ENCODE measurements at regions not wholly inside any gene's neighbourhood (a gene's known extent, or its start where the extent isn't known, plus 50 kb on each side); places are given as distances from the start of the nearest gene placed in this dataset.
"Not testable (repeated sequence)": the region's sequence is repeated elsewhere in the genome, so short reads cannot be mapped to it uniquely, and the experiment has no call there.

- DNase-seq (ENCODE audit: low read depth in 1 of 2, low spot score in 1 of 2) = no peak
- no peaks in the 10 kb centered on the region for H3K27me3 ChIP-seq
- no peak overlapping the region for H3K27ac ChIP-seq
- H3K36me3 ChIP-seq = no peaks in the 10 kb centered on the region
- no peak overlapping the region for H3K4me3 ChIP-seq
- H3K4me1 ChIP-seq (ENCODE audit: low read depth) = no peaks in the 10 kb centered on the region
- TF ChIP-seq CTCF (IDR thresholded peaks at IDR 0.05; ENCODE audit: low read depth, low read length) = no peak
- no peaks in the 10 kb centered on the region for H3K9me3 ChIP-seq (ENCODE audit: low read depth)
Observed at GRCh38 chr13:42380420-42381164, 108.6 kb downstream of the AKAP11 start.

- Histone ChIP-seq H3K4me3 (no peak overlapping the region), H3K4me1 (ENCODE audit: low read depth) (no peaks in the 10 kb centered on the region), H3K36me3 (no peaks in the 10 kb centered on the region), H3K27me3 (no peaks in the 10 kb centered on the region), H3K27ac (no peak overlapping the region), H3K9me3 (ENCODE audit: low read depth) (no peaks in the 10 kb centered on the region)
- TF ChIP-seq CTCF (IDR thresholded peaks at IDR 0.05; ENCODE audit: low read depth, low read length) = no peak
- no peak for DNase-seq (ENCODE audit: low read depth in 1 of 2, low spot score in 1 of 2)
Observed at GRCh38 chr13:42381165-42381425, 109.1 kb downstream of the AKAP11 start.

GRCh38 chr13:42381426-42381825 lies 109.5 kb downstream of the AKAP11 start:
- H3K36me3 ChIP-seq; DNase-seq (ENCODE audit: low read depth in 1 of 2, low spot score in 1 of 2); H3K9me3 ChIP-seq (ENCODE audit: low read depth); H3K4me1 ChIP-seq (ENCODE audit: low read depth); H3K4me3 ChIP-seq; H3K27ac ChIP-seq; H3K27me3 ChIP-seq: not testable (repeated sequence)

- no peaks in the 10 kb centered on the region for H3K36me3 ChIP-seq
- no peak overlapping the region for H3K27ac ChIP-seq
- no peak for DNase-seq (ENCODE audit: low read depth in 1 of 2, low spot score in 1 of 2)
- no peaks in the 10 kb centered on the region for H3K27me3 ChIP-seq
- no peak overlapping the region for H3K4me3 ChIP-seq
- no peaks in the 10 kb centered on the region for H3K4me1 ChIP-seq (ENCODE audit: low read depth)
- H3K9me3 ChIP-seq (ENCODE audit: low read depth) = no peaks in the 10 kb centered on the region
- no peak for TF ChIP-seq CTCF (IDR thresholded peaks at IDR 0.05; ENCODE audit: low read depth, low read length)
Observed at GRCh38 chr13:42383025-42383424, 111.1 kb downstream of the AKAP11 start.

GRCh38 chr13:42384265-42384664 lies 112.3 kb downstream of the AKAP11 start:
- DNase-seq (ENCODE audit: low read depth in 1 of 2, low spot score in 1 of 2) = no peak
- Histone ChIP-seq H3K27ac (no peak overlapping the region), H3K27me3 (no peaks in the 10 kb centered on the region), H3K36me3 (no peaks in the 10 kb centered on the region), H3K4me1 (ENCODE audit: low read depth) (no peaks in the 10 kb centered on the region), H3K9me3 (ENCODE audit: low read depth) (no peaks in the 10 kb centered on the region), H3K4me3 (no peak overlapping the region)
- no peak for TF ChIP-seq CTCF (IDR thresholded peaks at IDR 0.05; ENCODE audit: low read depth, low read length)

GRCh38 chr13:42388326-42388725 lies 116.4 kb downstream of the AKAP11 start:
- no peak for TF ChIP-seq CTCF (IDR thresholded peaks at IDR 0.05; ENCODE audit: low read depth, low read length)
- DNase-seq (ENCODE audit: low read depth in 1 of 2, low spot score in 1 of 2) = no peak
- Histone ChIP-seq H3K27me3 (no peaks in the 10 kb centered on the region), H3K27ac (no peak overlapping the region), H3K4me3 (no peak overlapping the region), H3K9me3 (ENCODE audit: low read depth) (no peaks in the 10 kb centered on the region), H3K36me3 (no peaks in the 10 kb centered on the region), H3K4me1 (ENCODE audit: low read depth) (no peaks in the 10 kb centered on the region)
